Transverse colon (tissue), 4 donors: ENCODE measurements at regions not wholly inside any gene's neighbourhood (a gene's known extent, or its start where the extent isn't known, plus 50 kb on each side); places are given as distances from the start of the nearest gene placed in this dataset.

Experiments used
- DNase-seq: peaks from one replicate; pipeline ENCODE4 v3.0.0-alpha.2; 2019
- H3K27ac ChIP-seq, 4 donors: fragments of 200-600 bp; sonication (generic); 2 replicates each; pipeline ENCODE4 v1.5.1; 2016 to 2018; ENCODE audit warnings: inconsistent platforms in 4 of 4
- H3K27me3 ChIP-seq: fragments of 200-600 bp; sonication (generic); 2 replicates; pipeline ENCODE4 v1.5.1; 2017; ENCODE audit warnings: inconsistent platforms
- H3K36me3 ChIP-seq, 4 donors: fragments of 200-600 bp; sonication (generic); 2 replicates each; pipeline ENCODE4 v1.5.1; 2017 to 2019; ENCODE audit warnings: inconsistent platforms in 4 of 4
- H3K4me1 ChIP-seq, 4 donors: fragments of 200-600 bp; sonication (generic); 2 replicates each; pipeline ENCODE4 v1.5.1; 2017 to 2020; ENCODE audit warnings: inconsistent platforms in 4 of 4
- H3K4me3 ChIP-seq, 4 donors: fragments of 200-600 bp; sonication (generic); 1 replicate in 1 of 4; 2 replicates in 3 of 4; pipeline versions ENCODE4 v1.5.1 to v1.6.1; 2017 to 2019; ENCODE audit warnings: inconsistent platforms in 4 of 4
- H3K9me3 ChIP-seq, 2 donors: fragments of 200-600 bp; sonication (generic); 2 replicates each; pipeline ENCODE4 v1.5.1; 2017 to 2019; ENCODE audit warnings: inconsistent platforms in 2 of 2
- EP300 ChIP-seq: sonication (generic); formaldehyde crosslinking; IDR thresholded peaks from one replicate; pipeline ENCODE4 v1.6.1; 2017; ENCODE audit warnings: antibody characterized with exemption, low read depth
- POLR2A ChIP-seq: fragments of 450-650 bp; IDR thresholded peaks from one replicate; pipeline ENCODE4 v1.6.1; 2016; ENCODE audit warnings: antibody characterized with exemption, mild to moderate bottlenecking, moderate library complexity
- POLR2AphosphoS5 ChIP-seq, 3 donors: sonication (generic); formaldehyde crosslinking; IDR thresholded peaks; one replicate each; pipeline ENCODE4 v1.6.1; 2016; ENCODE audit warnings: antibody characterized with exemption in 3 of 3
- WGBS, 2 donors: methylation state at CpG; one replicate each; pipeline ENCODE4 v1.1.5; 2018; ENCODE audit warnings: low coverage in 1 of 2; 5-methylcytosine and 5-hydroxymethylcytosine counted together
- in situ Hi-C, 4 donors: fragments of 200-750 bp; cut with MboI; loops; one replicate each; pipeline versions ENCODE4 v1.15.0 to v1.15.1; 2017; ENCODE audit warnings: low sequenced_read_pairs in 3 of 4, low pct_ligation_motif_present in 1 of 4, low pct_unique_long_range_greater_than_20kb in 1 of 4
- intact Hi-C: fragments of 100-400 bp; cut with DNase I; formaldehyde crosslinking; loops from one replicate; pipeline ENCODE4 v1.15.1; 2023; ENCODE audit warnings: low total_unique reads
- TF ChIP-seq, protein P1 (sequence below), 5 experiments: fragments of 200-600 bp in 3 of 5; fragments of 450-650 bp in 2 of 5; sonication (generic) in 3 of 5; IDR thresholded peaks; 1 replicate in 2 of 5; 2 replicates in 3 of 5; pipeline ENCODE4 v1.5.1; 2016 to 2017; ENCODE audit warnings: antibody characterized with exemption in 5 of 5, inconsistent platforms in 3 of 5, mild to moderate bottlenecking in 2 of 5, moderate library complexity in 1 of 5

DNA sequence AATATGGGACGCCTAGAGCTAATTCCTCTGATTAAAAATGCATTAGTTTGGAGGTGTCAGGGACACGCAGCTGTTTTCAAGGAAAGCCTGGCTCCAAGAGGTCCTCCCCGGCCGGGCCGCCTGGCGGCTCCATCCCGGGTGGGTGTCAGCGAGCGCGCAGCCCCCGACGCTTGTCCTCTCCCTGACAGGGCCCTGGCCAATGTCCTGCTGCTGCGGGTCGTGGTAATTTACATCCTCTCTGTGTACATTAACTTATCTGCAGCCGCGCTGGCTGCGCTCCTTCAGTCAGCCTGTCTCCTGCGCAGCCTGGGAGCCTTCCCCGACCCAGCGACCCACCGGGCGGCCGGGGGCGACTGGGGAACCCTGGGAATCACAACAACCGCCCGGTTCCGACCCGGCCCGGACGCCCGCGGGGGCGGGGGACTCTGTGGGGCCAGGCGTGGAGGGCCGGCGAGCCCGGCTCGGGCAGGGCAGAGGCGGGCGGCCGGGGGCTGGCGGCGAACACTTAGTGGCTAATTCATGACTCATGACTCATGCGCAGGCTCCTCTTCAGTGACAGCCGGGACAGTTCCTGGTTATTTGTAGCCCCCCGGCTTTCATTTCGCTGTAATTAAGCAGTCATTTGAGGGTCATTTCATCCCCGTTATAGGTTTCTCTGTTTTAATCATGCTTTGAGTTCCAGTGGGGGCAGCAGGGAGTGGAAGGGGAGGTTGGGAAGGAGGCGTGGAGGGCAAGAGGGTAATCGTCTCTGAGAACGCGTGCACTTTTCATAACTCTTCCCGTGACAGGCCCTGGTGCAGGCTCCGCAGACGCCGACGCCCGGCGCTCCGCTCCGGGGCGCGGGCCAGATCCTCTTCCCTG is 141.9 kb upstream of the CTAGE1 start:
- Histone ChIP-seq H3K4me3 (peak overlapping the region; percentile 44 to 69 (median 56)), H3K4me1 (peaks cover 0 to 17% (median 14%) of the 10 kb centered on the region in 4 donors), H3K27me3 (peaks cover 9% of the 10 kb centered on the region), H3K36me3 (no peaks in the 10 kb centered on the region), H3K9me3 (no peaks in the 10 kb centered on the region), H3K27ac (peak overlapping the region; percentile 69 to 81 (median 74))
- intact Hi-C loops, result no loop called here
- peak; percentile 52 for DNase-seq
- TF ChIP-seq EP300 (no peak), POLR2A (no peak)
- TF ChIP-seq, protein P1, sequence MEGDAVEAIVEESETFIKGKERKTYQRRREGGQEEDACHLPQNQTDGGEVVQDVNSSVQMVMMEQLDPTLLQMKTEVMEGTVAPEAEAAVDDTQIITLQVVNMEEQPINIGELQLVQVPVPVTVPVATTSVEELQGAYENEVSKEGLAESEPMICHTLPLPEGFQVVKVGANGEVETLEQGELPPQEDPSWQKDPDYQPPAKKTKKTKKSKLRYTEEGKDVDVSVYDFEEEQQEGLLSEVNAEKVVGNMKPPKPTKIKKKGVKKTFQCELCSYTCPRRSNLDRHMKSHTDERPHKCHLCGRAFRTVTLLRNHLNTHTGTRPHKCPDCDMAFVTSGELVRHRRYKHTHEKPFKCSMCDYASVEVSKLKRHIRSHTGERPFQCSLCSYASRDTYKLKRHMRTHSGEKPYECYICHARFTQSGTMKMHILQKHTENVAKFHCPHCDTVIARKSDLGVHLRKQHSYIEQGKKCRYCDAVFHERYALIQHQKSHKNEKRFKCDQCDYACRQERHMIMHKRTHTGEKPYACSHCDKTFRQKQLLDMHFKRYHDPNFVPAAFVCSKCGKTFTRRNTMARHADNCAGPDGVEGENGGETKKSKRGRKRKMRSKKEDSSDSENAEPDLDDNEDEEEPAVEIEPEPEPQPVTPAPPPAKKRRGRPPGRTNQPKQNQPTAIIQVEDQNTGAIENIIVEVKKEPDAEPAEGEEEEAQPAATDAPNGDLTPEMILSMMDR (IDR thresholded peaks at IDR 0.05), result peak; percentile 24 to 49 (median 30)
- in situ Hi-C loops, result loop anchor here (10.0 to 25.0 kb wide), 9 partner anchors 97 to 997 kb away; partner anchors contain the start of gene GATA6 (in 3 of the 4)
- 0 to 4% methylated on average over 1 to 56 of the region's 63 CpGs for WGBS, 2 donors

DNA sequence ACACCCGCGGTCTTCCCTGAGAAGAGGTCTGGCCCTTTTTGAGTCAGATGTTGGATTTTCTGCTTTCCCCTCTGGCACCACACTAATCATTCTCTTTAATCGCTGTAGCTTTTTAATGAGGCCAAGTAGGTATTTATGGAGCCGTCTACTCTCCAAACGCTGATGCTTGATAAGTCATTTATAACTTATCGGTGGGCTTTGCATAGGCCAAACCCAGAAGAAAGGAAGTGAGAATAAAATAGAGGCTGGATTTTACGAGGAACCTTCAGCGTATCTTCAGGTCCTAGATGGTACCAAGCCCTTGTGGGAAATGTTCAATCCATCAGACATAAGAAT is 142.5 kb upstream of the CTAGE1 start:
- peaks cover 0 to 17% (median 14%) of the 10 kb centered on the region in 4 donors for H3K4me1 ChIP-seq
- H3K36me3 ChIP-seq, result no peaks in the 10 kb centered on the region
- no peaks in the 10 kb centered on the region for H3K9me3 ChIP-seq
- H3K27ac ChIP-seq, result peak overlapping the region; percentile 69 to 81 (median 74)
- in situ Hi-C loops, result loop anchor here (10.0 to 25.0 kb wide), 8 partner anchors 98 to 998 kb away; partner anchors contain the start of gene GATA6 (in 3 of the 4)
- 27 to 46% methylated on average over 5 to 8 of the region's 8 CpGs for WGBS, 2 donors
- intact Hi-C loops, result no loop called here
- H3K27me3 ChIP-seq, result peaks cover 10% of the 10 kb centered on the region
- peak overlapping the region in 3 of 4 donors; percentile 44 to 69 (median 56) for H3K4me3 ChIP-seq
- DNase-seq, result no peak
- TF ChIP-seq, protein P1 (IDR thresholded peaks at IDR 0.05), result no peak
- TF ChIP-seq POLR2A (no peak), EP300 (no peak), POLR2AphosphoS5 (IDR thresholded peaks at IDR 0.05) (no peak)

DNA sequence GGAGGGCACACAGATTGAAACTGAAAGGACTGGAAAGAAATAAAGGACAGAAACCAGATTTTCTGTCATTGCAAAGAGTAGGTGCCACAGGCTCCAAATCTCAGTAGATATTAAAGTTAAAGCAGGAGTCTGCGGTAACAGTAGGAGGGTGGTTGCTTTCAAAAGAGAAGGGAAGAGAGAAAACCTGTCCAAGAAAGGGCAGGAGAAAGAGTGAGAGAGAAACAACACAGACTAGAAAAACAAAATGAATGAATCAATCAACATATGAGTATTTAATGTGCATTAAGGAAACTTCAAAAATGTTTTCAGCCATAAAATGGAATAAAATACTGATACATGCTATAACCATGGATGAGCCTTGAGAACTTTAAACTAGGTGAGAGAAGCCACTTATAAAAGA is 143.1 kb upstream of the CTAGE1 start:
- no peaks in the 10 kb centered on the region for H3K36me3 ChIP-seq
- DNase-seq, result no peak
- in situ Hi-C loops (loop anchor here (10.0 to 25.0 kb wide), 8 partner anchors 98 to 998 kb away; partner anchors contain the start of gene GATA6 (in 3 of the 4)), intact Hi-C loops (no loop called here)
- peaks cover 10% of the 10 kb centered on the region for H3K27me3 ChIP-seq
- WGBS, 2 donors, result 75 to 90% methylated on average over 1 of the region's 1 CpG
- H3K9me3 ChIP-seq, result no peaks in the 10 kb centered on the region
- H3K4me3 ChIP-seq, result no peak overlapping the region
- H3K4me1 ChIP-seq, result peaks cover 0 to 17% (median 14%) of the 10 kb centered on the region in 4 donors
- TF ChIP-seq POLR2A, result no peak
- no peak overlapping the region for H3K27ac ChIP-seq

DNA sequence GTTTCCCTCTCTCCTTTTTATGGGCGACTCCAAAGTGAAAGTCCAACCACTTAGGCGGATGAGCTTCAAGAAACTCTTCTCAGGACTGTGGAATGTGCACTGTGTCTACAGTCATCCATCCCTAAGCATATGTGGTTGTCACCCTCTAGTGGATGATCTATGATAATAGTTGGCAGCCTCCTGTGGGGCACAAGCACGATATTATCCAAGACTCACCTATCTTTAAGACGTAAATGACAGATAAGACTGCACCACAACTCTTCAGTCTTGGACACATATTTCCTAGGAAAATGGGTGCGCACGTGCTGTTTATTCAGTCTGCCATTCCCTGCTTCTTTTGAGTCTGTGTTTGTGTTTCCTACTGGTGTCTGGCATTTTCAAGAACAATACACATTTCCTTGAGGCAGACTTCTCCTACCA is 145.5 kb upstream of the CTAGE1 start:
- WGBS, 2 donors, result 2 to 4% methylated on average over 3 to 6 of the region's 6 CpGs
- Histone ChIP-seq H3K4me3 (no peak overlapping the region), H3K27ac (no peak overlapping the region), H3K9me3 (no peaks in the 10 kb centered on the region), H3K27me3 (peaks cover 10% of the 10 kb centered on the region), H3K4me1 (peaks cover 0 to 17% (median 14%) of the 10 kb centered on the region in 4 donors), H3K36me3 (no peaks in the 10 kb centered on the region)
- TF ChIP-seq POLR2AphosphoS5 (IDR thresholded peaks at IDR 0.05) (peak in 2 of 3 donors; percentile 39 to 67), EP300 (no peak)
- TF ChIP-seq, protein P1 (IDR thresholded peaks at IDR 0.05), result peak; percentile 65 to 89 (median 72)
- intact Hi-C loops, result no loop called here
- in situ Hi-C loops, result loop anchor here (10.0 to 25.0 kb wide), 8 partner anchors 101 to 1001 kb away; partner anchors contain the start of gene GATA6 (in 3 of the 4)
- DNase-seq, result peak; percentile 35
